Activated CD8-positive, alpha-beta memory T cell treated with anti-CD3 and anti-CD28 coated beads for 24 hours (primary cell): ENCODE measurements at regions not wholly inside any gene's neighbourhood (a gene's known extent, or its start where the extent isn't known, plus 50 kb on each side); places are given as distances from the start of the nearest gene placed in this dataset.
"Not testable (repeated sequence)": the region's sequence is repeated elsewhere in the genome, so short reads cannot be mapped to it uniquely, and the experiment has no call there.

Experiments
- DNase-seq: peaks from one replicate; pipeline ENCODE4 v3.0.0-alpha.2; 2020

- DNase-seq, result no peak
Measured at GRCh38 chr1:189313488-189313887, 1164.2 kb downstream of the BRINP3 start.

- DNase-seq, result no peak
Measured at GRCh38 chr1:189315035-189315901, 1162.4 kb downstream of the BRINP3 start.

DNA sequence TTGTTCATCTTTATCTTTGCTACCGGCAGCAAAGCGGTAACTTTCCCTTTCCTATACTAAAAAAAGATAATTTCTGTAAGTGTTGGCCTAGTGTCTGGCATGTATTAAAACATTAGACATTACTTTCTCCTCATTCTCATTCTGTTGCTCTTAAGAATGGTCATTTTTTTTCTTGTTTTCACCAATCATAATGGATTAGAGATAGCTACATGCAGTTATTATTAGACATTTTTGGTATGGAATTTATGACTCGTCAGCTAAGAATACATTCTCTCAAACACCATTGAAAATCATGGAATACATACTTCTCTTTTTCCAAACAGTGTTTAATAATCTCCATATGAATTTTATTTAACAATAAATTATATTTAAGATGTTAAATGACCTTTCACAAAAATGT, 1154.6 kb downstream of the BRINP3 start:
- no peak for DNase-seq

GRCh38 chr1:189331071-189331470, 1146.6 kb downstream of the BRINP3 start:
- DNase-seq, result not testable (repeated sequence)

- DNase-seq, result no peak
Measured at GRCh38 chr1:189336115-189337100, 1141.3 kb downstream of the BRINP3 start.

GRCh38 chr1:189349607-189350006, 1128.1 kb downstream of the BRINP3 start:
- DNase-seq, result no peak

DNA sequence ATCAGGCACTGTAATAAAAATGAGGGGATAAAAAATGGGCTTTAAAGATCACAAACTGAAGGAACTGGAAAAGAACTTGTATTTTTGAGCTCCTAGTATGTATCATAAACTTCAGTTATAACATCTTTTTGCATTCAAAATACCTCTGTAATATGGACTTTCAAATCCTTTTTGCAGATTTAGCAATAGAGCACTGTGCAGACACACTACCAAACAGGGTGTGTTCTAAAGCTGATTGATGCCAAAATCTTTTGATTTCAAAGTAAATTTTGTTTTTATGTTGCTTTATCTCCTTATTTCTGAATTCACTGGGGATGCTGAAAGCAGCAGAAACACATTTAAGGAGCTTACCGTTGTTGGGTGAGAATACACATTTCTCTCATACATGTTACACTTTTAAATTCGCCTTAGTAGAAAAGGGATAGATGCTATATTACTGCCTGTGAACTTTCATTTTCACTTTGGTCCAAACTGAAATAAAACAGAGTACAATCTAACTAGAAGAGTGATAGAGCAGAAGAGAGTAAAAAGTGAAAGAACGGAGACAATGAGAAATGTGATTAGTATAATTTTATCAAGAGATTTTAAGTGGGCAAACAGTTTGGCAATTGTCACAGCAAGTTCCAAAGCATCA, 1126.6 kb downstream of the BRINP3 start:
- DNase-seq, result no peak

- DNase-seq, result no peak
Measured at GRCh38 chr1:189351960-189352359, 1125.7 kb downstream of the BRINP3 start.

DNA sequence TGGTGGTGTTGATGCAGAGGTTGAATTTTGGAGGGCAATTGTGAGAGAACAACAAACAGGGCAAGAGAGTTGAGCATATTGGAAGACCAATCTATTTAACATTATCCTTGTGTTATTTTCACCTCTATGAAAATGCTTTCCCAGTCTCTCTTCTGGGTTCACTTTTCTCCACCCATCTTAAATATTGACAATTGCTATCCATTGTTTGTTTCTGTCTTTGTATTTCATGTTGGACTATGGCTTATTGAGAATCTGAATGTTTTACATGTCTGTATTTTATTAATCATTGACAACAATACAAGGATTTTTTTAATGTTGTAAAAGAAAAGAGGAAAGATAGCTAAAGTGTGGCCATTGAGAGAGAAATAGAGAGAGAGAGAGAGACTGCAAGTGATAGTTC, 1121.5 kb downstream of the BRINP3 start:
- no peak for DNase-seq

DNA sequence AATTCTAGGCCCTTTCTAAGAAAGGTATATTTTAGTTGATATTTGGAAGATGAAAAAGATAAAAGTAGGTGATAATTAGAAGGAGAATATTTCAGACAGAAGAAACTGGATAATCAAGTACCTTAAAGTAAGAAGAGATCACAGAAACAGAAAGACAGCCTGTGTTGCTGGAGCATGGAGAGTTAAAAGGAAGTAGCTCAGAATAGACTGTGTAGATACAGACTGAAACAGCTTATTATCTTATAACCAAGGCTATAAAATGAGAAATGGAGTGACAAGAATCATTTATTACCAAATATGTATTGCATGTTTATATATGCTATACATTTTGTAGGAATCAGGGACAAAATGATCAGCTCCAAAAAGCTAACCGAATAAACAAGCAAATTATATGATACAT, 1120.3 kb downstream of the BRINP3 start:
- DNase-seq, result no peak

GRCh38 chr1:189369612-189370011, 1108.1 kb downstream of the BRINP3 start:
- no peak for DNase-seq

DNA sequence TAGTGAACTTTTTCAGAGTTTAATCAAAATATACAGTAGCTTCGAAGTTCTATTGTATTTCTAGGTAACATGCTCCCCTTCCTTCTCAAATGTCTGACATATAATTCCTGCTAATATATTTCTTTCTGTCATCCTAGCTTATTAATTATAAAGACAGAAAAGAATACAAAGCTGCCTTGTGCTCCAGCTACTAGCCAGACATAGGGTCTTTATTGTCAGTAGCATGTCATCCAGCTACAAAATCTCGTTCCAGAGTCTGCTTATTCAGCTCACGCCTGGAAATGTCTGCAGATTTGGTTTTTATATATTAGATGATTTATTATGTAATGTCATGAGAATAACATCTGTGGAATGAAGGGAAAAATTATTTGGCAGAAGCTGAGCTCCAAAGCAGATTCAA, 1102.8 kb downstream of the BRINP3 start:
- DNase-seq, result no peak

GRCh38 chr1:189405419-189405818, 1072.2 kb downstream of the BRINP3 start:
- DNase-seq, result no peak

- DNase-seq, result no peak
Measured at GRCh38 chr1:189409774-189410173, 1067.9 kb downstream of the BRINP3 start.

DNA sequence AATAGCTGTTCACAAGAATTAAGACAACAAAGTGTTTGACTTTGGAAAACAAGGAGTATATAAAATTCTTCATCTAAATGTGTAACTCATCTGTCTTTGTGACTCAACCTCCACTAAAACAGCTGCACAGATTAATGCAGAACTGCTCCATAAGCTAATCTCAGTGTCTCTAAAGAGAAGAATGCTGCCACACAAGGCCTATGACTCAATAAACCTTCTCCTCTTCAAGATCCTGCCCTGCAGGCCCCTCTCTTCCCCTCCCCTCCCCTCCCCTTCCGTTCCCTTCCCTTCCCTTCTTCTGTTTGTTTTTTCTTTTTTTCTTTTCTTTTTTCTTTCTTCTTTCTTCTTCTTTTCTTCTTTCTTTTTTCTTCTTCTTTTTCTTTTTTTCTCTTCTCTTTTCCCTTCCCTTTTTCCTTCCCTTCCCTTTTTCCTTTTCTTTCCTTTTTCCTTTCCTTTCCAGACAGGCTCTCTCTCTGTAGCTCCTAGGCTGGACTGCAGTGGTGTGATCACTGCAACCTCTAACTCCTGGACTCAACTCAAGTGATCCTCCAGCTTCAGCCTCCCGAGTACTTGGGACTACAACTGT, 1052.8 kb downstream of the BRINP3 start:
- DNase-seq, result no peak

GRCh38 chr1:189429610-189430009, 1048.1 kb downstream of the BRINP3 start:
- DNase-seq, result no peak

- DNase-seq, result no peak
Measured at GRCh38 chr1:189431447-189431846, 1046.2 kb downstream of the BRINP3 start.

- no peak for DNase-seq
Measured at GRCh38 chr1:189432753-189433152, 1044.9 kb downstream of the BRINP3 start.

GRCh38 chr1:189434461-189434860, 1043.2 kb downstream of the BRINP3 start:
- no peak for DNase-seq

GRCh38 chr1:189435398-189435797, 1042.3 kb downstream of the BRINP3 start:
- DNase-seq, result no peak

- no peak for DNase-seq
Measured at GRCh38 chr1:189438808-189439207, 1038.9 kb downstream of the BRINP3 start.

DNA sequence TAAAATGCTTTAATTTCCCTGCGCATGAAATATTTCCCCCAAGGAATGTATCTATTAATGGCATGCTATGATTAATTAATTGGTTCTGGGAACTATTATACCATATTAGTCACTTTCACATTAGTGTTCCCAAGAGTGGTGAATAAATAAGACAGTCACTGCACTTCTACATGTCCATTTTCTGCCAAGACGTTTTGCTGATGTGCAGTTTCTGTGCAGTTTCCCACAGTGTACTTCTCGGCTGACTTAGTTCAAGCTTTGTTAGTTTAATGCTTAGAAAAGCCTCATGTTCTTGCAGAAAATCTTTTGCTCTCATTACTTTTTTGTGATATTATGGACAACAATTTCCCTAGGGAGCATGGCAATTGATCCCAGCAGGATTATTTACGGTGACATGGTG, 1014.5 kb downstream of the BRINP3 start:
- DNase-seq, result no peak

DNA sequence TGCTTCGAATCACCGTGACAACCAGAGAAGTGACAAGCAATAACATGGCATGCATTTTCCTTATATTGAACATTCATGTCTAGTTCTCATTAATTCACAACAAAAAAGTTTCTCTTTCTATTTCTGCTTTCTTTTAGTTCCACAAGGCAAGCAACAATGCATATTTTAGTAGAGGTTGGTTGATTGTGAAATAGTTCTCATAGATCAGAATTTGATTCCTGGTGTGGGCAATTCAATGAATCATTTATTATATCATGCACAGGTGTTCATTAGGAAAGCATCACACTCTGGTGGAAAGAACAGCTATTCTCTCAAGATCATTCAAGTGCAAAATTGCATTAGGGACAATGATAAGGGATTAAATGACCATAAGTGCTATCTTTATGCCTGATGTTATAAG, 980.9 kb downstream of the BRINP3 start:
- no peak for DNase-seq
